H1 (cell line): ENCODE measurements at regions not wholly inside any gene's neighbourhood (a gene's known extent, or its start where the extent isn't known, plus 50 kb on each side); places are given as distances from the start of the nearest gene placed in this dataset.

ENCODE experiments used
- ASH2L ChIP-seq: fragments of 200-600, 300-600 bp; sonication (generic); IDR thresholded peaks from one replicate; pipeline ENCODE4 v1.7.1; 2017; ENCODE audit warnings: low read length
- BCL11A ChIP-seq, 2 experiments: IDR thresholded peaks; one replicate each; pipeline ENCODE4 v1.6.1; 2011; ENCODE audit warnings: low read depth in 2 of 2, low read length in 2 of 2, mild to moderate bottlenecking in 2 of 2
- CHD1 ChIP-seq: IDR thresholded peaks from 2 replicates; pipeline ENCODE4 v1.6.1; 2012; ENCODE audit warnings: low read depth, low read length, improper control_type of control experiment
- CREB1 ChIP-seq: IDR thresholded peaks from 2 replicates; pipeline ENCODE4 v1.6.1; 2012; ENCODE audit warnings: inconsistent platforms
- MAX ChIP-seq: IDR thresholded peaks from 2 replicates; pipeline ENCODE4 v1.6.1; 2012; ENCODE audit warnings: inconsistent platforms
- NANOG ChIP-seq: IDR thresholded peaks from 2 replicates; pipeline ENCODE4 v1.6.1; 2011; ENCODE audit warnings: low read length, low read depth, mild to moderate bottlenecking, inconsistent platforms; ENCODE audit not compliant: insufficient read depth, poor library complexity, severe bottlenecking
- PHF8 ChIP-seq: fragments of 200-600 bp; sonication (generic); conservative IDR thresholded peaks from 2 replicates; pipeline ENCODE4 v1.7.1; 2012; ENCODE audit warnings: low read depth, mild to moderate bottlenecking, inconsistent platforms, low read length, moderate library complexity
- POLR2A ChIP-seq, 2 experiments: IDR thresholded peaks; 1 replicate in 1 of 2; 2 replicates in 1 of 2; pipeline ENCODE4 v1.6.1; 2011; ENCODE audit warnings: low read depth in 2 of 2, low read length in 2 of 2, mild to moderate bottlenecking in 2 of 2; ENCODE audit errors: control extremely low read depth in 1 of 2
- POLR2AphosphoS5 ChIP-seq: IDR thresholded peaks from 2 replicates; pipeline ENCODE4 v1.6.1; 2011; ENCODE audit warnings: low read depth, low read length
- POU5F1 ChIP-seq: IDR thresholded peaks from 2 replicates; pipeline ENCODE4 v1.6.1; 2011; ENCODE audit warnings: low read depth, mild to moderate bottlenecking, low read length, moderate library complexity
- SRF ChIP-seq: IDR thresholded peaks from 2 replicates; pipeline ENCODE4 v1.6.1; 2011; ENCODE audit warnings: mild to moderate bottlenecking, low read depth, low read length, moderate library complexity
- TCF12 ChIP-seq: IDR thresholded peaks from 2 replicates; pipeline ENCODE4 v1.6.1; 2011; ENCODE audit warnings: low read depth, mild to moderate bottlenecking, low read length
- ZNF274 ChIP-seq: IDR thresholded peaks from 2 replicates; pipeline ENCODE4 v1.7.0; 2012; ENCODE audit warnings: low read length, borderline replicate concordance; ENCODE audit errors: extremely low read depth
- TF ChIP-seq, protein P1 (sequence below): fragments of 300-600 bp; sonication (generic); IDR thresholded peaks from 2 replicates; pipeline ENCODE4 v1.7.1; 2012; ENCODE audit warnings: low read length, moderate library complexity, mild to moderate bottlenecking, inconsistent platforms; ENCODE audit not compliant: insufficient replicate concordance

DNA sequence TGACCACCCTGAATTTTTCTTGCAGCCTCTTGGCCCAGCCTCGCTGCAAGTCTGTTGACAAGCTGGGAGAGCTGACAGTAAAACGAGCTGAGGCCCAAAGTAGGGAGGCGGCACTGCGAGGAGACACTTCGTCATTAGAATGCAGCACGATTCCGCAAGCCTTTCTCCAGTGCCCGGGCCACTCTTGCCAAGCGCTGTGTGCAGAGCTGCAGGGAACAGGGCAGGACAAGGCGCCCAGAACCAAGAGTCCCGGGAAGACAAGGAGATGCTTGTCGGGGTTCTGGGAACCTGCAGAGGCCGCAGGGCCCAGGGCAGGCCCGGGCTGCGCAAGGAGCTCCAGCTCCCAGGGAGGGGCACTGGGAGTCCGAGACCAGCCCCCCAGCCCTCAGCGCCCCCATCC lies 187.1 kb downstream of the BCOR start (continued):
- TF ChIP-seq, protein P1, sequence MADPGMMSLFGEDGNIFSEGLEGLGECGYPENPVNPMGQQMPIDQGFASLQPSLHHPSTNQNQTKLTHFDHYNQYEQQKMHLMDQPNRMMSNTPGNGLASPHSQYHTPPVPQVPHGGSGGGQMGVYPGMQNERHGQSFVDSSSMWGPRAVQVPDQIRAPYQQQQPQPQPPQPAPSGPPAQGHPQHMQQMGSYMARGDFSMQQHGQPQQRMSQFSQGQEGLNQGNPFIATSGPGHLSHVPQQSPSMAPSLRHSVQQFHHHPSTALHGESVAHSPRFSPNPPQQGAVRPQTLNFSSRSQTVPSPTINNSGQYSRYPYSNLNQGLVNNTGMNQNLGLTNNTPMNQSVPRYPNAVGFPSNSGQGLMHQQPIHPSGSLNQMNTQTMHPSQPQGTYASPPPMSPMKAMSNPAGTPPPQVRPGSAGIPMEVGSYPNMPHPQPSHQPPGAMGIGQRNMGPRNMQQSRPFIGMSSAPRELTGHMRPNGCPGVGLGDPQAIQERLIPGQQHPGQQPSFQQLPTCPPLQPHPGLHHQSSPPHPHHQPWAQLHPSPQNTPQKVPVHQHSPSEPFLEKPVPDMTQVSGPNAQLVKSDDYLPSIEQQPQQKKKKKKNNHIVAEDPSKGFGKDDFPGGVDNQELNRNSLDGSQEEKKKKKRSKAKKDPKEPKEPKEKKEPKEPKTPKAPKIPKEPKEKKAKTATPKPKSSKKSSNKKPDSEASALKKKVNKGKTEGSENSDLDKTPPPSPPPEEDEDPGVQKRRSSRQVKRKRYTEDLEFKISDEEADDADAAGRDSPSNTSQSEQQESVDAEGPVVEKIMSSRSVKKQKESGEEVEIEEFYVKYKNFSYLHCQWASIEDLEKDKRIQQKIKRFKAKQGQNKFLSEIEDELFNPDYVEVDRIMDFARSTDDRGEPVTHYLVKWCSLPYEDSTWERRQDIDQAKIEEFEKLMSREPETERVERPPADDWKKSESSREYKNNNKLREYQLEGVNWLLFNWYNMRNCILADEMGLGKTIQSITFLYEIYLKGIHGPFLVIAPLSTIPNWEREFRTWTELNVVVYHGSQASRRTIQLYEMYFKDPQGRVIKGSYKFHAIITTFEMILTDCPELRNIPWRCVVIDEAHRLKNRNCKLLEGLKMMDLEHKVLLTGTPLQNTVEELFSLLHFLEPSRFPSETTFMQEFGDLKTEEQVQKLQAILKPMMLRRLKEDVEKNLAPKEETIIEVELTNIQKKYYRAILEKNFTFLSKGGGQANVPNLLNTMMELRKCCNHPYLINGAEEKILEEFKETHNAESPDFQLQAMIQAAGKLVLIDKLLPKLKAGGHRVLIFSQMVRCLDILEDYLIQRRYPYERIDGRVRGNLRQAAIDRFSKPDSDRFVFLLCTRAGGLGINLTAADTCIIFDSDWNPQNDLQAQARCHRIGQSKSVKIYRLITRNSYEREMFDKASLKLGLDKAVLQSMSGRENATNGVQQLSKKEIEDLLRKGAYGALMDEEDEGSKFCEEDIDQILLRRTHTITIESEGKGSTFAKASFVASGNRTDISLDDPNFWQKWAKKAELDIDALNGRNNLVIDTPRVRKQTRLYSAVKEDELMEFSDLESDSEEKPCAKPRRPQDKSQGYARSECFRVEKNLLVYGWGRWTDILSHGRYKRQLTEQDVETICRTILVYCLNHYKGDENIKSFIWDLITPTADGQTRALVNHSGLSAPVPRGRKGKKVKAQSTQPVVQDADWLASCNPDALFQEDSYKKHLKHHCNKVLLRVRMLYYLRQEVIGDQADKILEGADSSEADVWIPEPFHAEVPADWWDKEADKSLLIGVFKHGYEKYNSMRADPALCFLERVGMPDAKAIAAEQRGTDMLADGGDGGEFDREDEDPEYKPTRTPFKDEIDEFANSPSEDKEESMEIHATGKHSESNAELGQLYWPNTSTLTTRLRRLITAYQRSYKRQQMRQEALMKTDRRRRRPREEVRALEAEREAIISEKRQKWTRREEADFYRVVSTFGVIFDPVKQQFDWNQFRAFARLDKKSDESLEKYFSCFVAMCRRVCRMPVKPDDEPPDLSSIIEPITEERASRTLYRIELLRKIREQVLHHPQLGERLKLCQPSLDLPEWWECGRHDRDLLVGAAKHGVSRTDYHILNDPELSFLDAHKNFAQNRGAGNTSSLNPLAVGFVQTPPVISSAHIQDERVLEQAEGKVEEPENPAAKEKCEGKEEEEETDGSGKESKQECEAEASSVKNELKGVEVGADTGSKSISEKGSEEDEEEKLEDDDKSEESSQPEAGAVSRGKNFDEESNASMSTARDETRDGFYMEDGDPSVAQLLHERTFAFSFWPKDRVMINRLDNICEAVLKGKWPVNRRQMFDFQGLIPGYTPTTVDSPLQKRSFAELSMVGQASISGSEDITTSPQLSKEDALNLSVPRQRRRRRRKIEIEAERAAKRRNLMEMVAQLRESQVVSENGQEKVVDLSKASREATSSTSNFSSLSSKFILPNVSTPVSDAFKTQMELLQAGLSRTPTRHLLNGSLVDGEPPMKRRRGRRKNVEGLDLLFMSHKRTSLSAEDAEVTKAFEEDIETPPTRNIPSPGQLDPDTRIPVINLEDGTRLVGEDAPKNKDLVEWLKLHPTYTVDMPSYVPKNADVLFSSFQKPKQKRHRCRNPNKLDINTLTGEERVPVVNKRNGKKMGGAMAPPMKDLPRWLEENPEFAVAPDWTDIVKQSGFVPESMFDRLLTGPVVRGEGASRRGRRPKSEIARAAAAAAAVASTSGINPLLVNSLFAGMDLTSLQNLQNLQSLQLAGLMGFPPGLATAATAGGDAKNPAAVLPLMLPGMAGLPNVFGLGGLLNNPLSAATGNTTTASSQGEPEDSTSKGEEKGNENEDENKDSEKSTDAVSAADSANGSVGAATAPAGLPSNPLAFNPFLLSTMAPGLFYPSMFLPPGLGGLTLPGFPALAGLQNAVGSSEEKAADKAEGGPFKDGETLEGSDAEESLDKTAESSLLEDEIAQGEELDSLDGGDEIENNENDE, result no peak
- TF ChIP-seq TCF12, result no peak
- no peak for TF ChIP-seq PHF8
- no peak for TF ChIP-seq BCL11A (IDR thresholded peaks at IDR 0.05; ENCODE audit: low read depth in 2 of 2, low read length in 2 of 2)
- TF ChIP-seq ASH2L, result no peak
- no peak for TF ChIP-seq POLR2AphosphoS5
- no peak for TF ChIP-seq MAX
- TF ChIP-seq SRF, result no peak
- no peak for TF ChIP-seq POU5F1
- TF ChIP-seq CREB1, result no peak
- TF ChIP-seq POLR2A (IDR thresholded peaks at IDR 0.05; ENCODE audit: control extremely low read depth in 1 of 2, low read depth in 2 of 2, low read length in 2 of 2), result no peak
- no peak for TF ChIP-seq ZNF274
- no peak for TF ChIP-seq NANOG
- no peak for TF ChIP-seq CHD1
